ENCODE measurements at regions not wholly inside any gene's neighbourhood (a gene's known extent, or its start where the extent isn't known, plus 50 kb on each side); places are given as distances from the start of the nearest gene placed in this dataset.
"Not testable (repeated sequence)": the region's sequence is repeated elsewhere in the genome, so short reads cannot be mapped to it uniquely, and the experiment has no call there.

GRCh38 chr11:71130106-71130505 lies 122.3 kb downstream of the SHANK2 start:
- Histone ChIP-seq H3K4me2 (ENCODE audit: low read length, poor library complexity, severe bottlenecking) (no peak overlapping the region), H3K79me1 (replicated peaks; ENCODE audit: low read length, poor library complexity, severe bottlenecking) (no peaks in the 10 kb centered on the region), H3K9ac (ENCODE audit: low read length) (no peak overlapping the region), H4K91ac (ENCODE audit: low read length) (no peak overlapping the region), H4K8ac (ENCODE audit: low read length) (no peak overlapping the region), H2BK120ac (ENCODE audit: low read depth, low read length) (no peak overlapping the region), H3K27ac (ENCODE audit: low read length, poor library complexity, severe bottlenecking) (no peak overlapping the region), H2AK5ac (ENCODE audit: low read length, severe bottlenecking) (no peak overlapping the region), H3K27me3 (ENCODE audit: control insufficient read depth in 1 of 2, insufficient read depth in 1 of 2, low read length in 2 of 2) (no peaks in the 10 kb centered on the region), H3K36me3 (ENCODE audit: control insufficient read depth in 1 of 2, insufficient read depth in 2 of 2, low read depth in 1 of 2, low read length in 2 of 2) (peaks cover 0 to 4% of the 10 kb centered on the region in 2 experiments), H2BK12ac (ENCODE audit: low read length in 2 of 2) (no peak overlapping the region), H3K9me3 (ENCODE audit: control insufficient read depth, low read length) (no peaks in the 10 kb centered on the region), H2BK15ac (ENCODE audit: low read depth, poor library complexity, severe bottlenecking) (no peak overlapping the region), H2BK5ac (ENCODE audit: low read depth, low read length, poor library complexity, severe bottlenecking) (no peak overlapping the region), H3K18ac (ENCODE audit: low read depth in 1 of 2, low read length in 2 of 2) (no peak overlapping the region), H3K23ac (ENCODE audit: low read length in 2 of 2) (no peak overlapping the region), H3K14ac (ENCODE audit: low read length in 2 of 2) (no peak overlapping the region), H3K4ac (ENCODE audit: low read depth in 1 of 2, low read length in 2 of 2) (no peak overlapping the region), H2AFZ (ENCODE audit: low read depth, low read length) (no peak overlapping the region), H3K4me1 (ENCODE audit: control insufficient read depth, insufficient read depth, low read depth, low read length) (peaks cover 2% of the 10 kb centered on the region), H3K4me3 (ENCODE audit: insufficient read depth in 1 of 2, low read depth in 1 of 2, low read length in 2 of 2) (no peak overlapping the region)
- 88% methylated on average over 6 of the region's 8 CpGs for WGBS
- no peak for DNase-seq

GRCh38 chr11:71129624-71130023 lies 122.8 kb downstream of the SHANK2 start:
- peak; percentile 35 for DNase-seq
- Histone ChIP-seq H2AFZ (ENCODE audit: low read depth, low read length) (no peak overlapping the region), H3K36me3 (ENCODE audit: control insufficient read depth in 1 of 2, insufficient read depth in 2 of 2, low read depth in 1 of 2, low read length in 2 of 2) (peaks cover 0 to 4% of the 10 kb centered on the region in 2 experiments), H3K4me3 (ENCODE audit: insufficient read depth in 1 of 2, low read depth in 1 of 2, low read length in 2 of 2) (no peak overlapping the region), H2AK5ac (ENCODE audit: low read length, severe bottlenecking) (no peak overlapping the region), H3K4me1 (ENCODE audit: control insufficient read depth, insufficient read depth, low read depth, low read length) (peaks cover 2% of the 10 kb centered on the region), H3K79me1 (replicated peaks; ENCODE audit: low read length, poor library complexity, severe bottlenecking) (no peaks in the 10 kb centered on the region), H3K18ac (ENCODE audit: low read depth in 1 of 2, low read length in 2 of 2) (no peak overlapping the region), H3K27ac (ENCODE audit: low read length, poor library complexity, severe bottlenecking) (no peak overlapping the region), H3K4ac (ENCODE audit: low read depth in 1 of 2, low read length in 2 of 2) (no peak overlapping the region), H3K14ac (ENCODE audit: low read length in 2 of 2) (no peak overlapping the region), H2BK12ac (ENCODE audit: low read length in 2 of 2) (no peak overlapping the region), H2BK15ac (ENCODE audit: low read depth, poor library complexity, severe bottlenecking) (no peak overlapping the region), H3K27me3 (ENCODE audit: control insufficient read depth in 1 of 2, insufficient read depth in 1 of 2, low read length in 2 of 2) (no peaks in the 10 kb centered on the region), H4K8ac (ENCODE audit: low read length) (no peak overlapping the region), H3K9ac (ENCODE audit: low read length) (no peak overlapping the region), H3K4me2 (ENCODE audit: low read length, poor library complexity, severe bottlenecking) (no peak overlapping the region), H4K91ac (ENCODE audit: low read length) (no peak overlapping the region), H2BK5ac (ENCODE audit: low read depth, low read length, poor library complexity, severe bottlenecking) (no peak overlapping the region), H2BK120ac (ENCODE audit: low read depth, low read length) (no peak overlapping the region), H3K9me3 (ENCODE audit: control insufficient read depth, low read length) (no peaks in the 10 kb centered on the region), H3K23ac (ENCODE audit: low read length in 2 of 2) (no peak overlapping the region)
- WGBS = 86% methylated on average over 5 of the region's 5 CpGs

- no peak overlapping the region for H4K91ac ChIP-seq (ENCODE audit: low read length)
- H3K23ac ChIP-seq (ENCODE audit: low read length in 2 of 2) = no peak overlapping the region
- H3K14ac ChIP-seq (ENCODE audit: low read length in 2 of 2) = no peak overlapping the region
- no peak overlapping the region for H2BK15ac ChIP-seq (ENCODE audit: low read depth, poor library complexity, severe bottlenecking)
- H3K4me1 ChIP-seq (ENCODE audit: control insufficient read depth, insufficient read depth, low read depth, low read length) = peaks cover 2% of the 10 kb centered on the region
- no peak for DNase-seq
- no peaks in the 10 kb centered on the region for H3K27me3 ChIP-seq (ENCODE audit: control insufficient read depth in 1 of 2, insufficient read depth in 1 of 2, low read length in 2 of 2)
- H2AK5ac ChIP-seq (ENCODE audit: low read length, severe bottlenecking) = no peak overlapping the region
- no peak overlapping the region for H2AFZ ChIP-seq (ENCODE audit: low read depth, low read length)
- H3K4ac ChIP-seq (ENCODE audit: low read depth in 1 of 2, low read length in 2 of 2) = no peak overlapping the region
- H2BK5ac ChIP-seq (ENCODE audit: low read depth, low read length, poor library complexity, severe bottlenecking) = no peak overlapping the region
- 85% methylated on average over 11 of the region's 11 CpGs for WGBS
- H3K79me1 ChIP-seq (replicated peaks; ENCODE audit: low read length, poor library complexity, severe bottlenecking) = no peaks in the 10 kb centered on the region
- H2BK12ac ChIP-seq (ENCODE audit: low read length in 2 of 2) = no peak overlapping the region
- H3K4me3 ChIP-seq (ENCODE audit: insufficient read depth in 1 of 2, low read depth in 1 of 2, low read length in 2 of 2) = no peak overlapping the region
- H2BK120ac ChIP-seq (ENCODE audit: low read depth, low read length) = no peak overlapping the region
- H3K9ac ChIP-seq (ENCODE audit: low read length) = no peak overlapping the region
- H3K9me3 ChIP-seq (ENCODE audit: control insufficient read depth, low read length) = no peaks in the 10 kb centered on the region
- H3K18ac ChIP-seq (ENCODE audit: low read depth in 1 of 2, low read length in 2 of 2) = no peak overlapping the region
- H3K27ac ChIP-seq (ENCODE audit: low read length, poor library complexity, severe bottlenecking) = no peak overlapping the region
- no peak overlapping the region for H4K8ac ChIP-seq (ENCODE audit: low read length)
- peaks cover 0 to 4% of the 10 kb centered on the region in 2 experiments for H3K36me3 ChIP-seq (ENCODE audit: control insufficient read depth in 1 of 2, insufficient read depth in 2 of 2, low read depth in 1 of 2, low read length in 2 of 2)
- no peak overlapping the region for H3K4me2 ChIP-seq (ENCODE audit: low read length, poor library complexity, severe bottlenecking)
These were observed 124.6 kb downstream of the SHANK2 start for GRCh38 chr11:71127806-71128205.

- not testable (repeated sequence) for H2BK15ac ChIP-seq (ENCODE audit: low read depth, poor library complexity, severe bottlenecking); H3K9me3 ChIP-seq (ENCODE audit: control insufficient read depth, low read length); H3K36me3 ChIP-seq (ENCODE audit: control insufficient read depth in 1 of 2, insufficient read depth in 2 of 2, low read depth in 1 of 2, low read length in 2 of 2); H3K18ac ChIP-seq (ENCODE audit: low read depth in 1 of 2, low read length in 2 of 2); H3K4me2 ChIP-seq (ENCODE audit: low read length, poor library complexity, severe bottlenecking); DNase-seq; H3K79me1 ChIP-seq (replicated peaks; ENCODE audit: low read length, poor library complexity, severe bottlenecking); H3K9ac ChIP-seq (ENCODE audit: low read length); H2BK5ac ChIP-seq (ENCODE audit: low read depth, low read length, poor library complexity, severe bottlenecking); H2BK120ac ChIP-seq (ENCODE audit: low read depth, low read length); H3K27ac ChIP-seq (ENCODE audit: low read length, poor library complexity, severe bottlenecking); H2AK5ac ChIP-seq (ENCODE audit: low read length, severe bottlenecking); H3K4me3 ChIP-seq (ENCODE audit: insufficient read depth in 1 of 2, low read depth in 1 of 2, low read length in 2 of 2); H4K8ac ChIP-seq (ENCODE audit: low read length); H2BK12ac ChIP-seq (ENCODE audit: low read length in 2 of 2); H3K4ac ChIP-seq (ENCODE audit: low read depth in 1 of 2, low read length in 2 of 2); H3K4me1 ChIP-seq (ENCODE audit: control insufficient read depth, insufficient read depth, low read depth, low read length); H3K27me3 ChIP-seq (ENCODE audit: control insufficient read depth in 1 of 2, insufficient read depth in 1 of 2, low read length in 2 of 2); H2AFZ ChIP-seq (ENCODE audit: low read depth, low read length); H4K91ac ChIP-seq (ENCODE audit: low read length); H3K14ac ChIP-seq (ENCODE audit: low read length in 2 of 2); H3K23ac ChIP-seq (ENCODE audit: low read length in 2 of 2)
- WGBS = 86% methylated on average over 2 of the region's 5 CpGs
These were observed 126.0 kb downstream of the SHANK2 start for GRCh38 chr11:71126401-71126800.
